Stimulated activated CD8-positive, alpha-beta memory T cell treated with anti-CD3 and anti-CD28 coated beads, Interleukin-2, amount 100 ng/mL, for 48 hours (primary cell): ENCODE measurements at regions not wholly inside any gene's neighbourhood (a gene's known extent, or its start where the extent isn't known, plus 50 kb on each side); places are given as distances from the start of the nearest gene placed in this dataset.
"Not testable (repeated sequence)": the region's sequence is repeated elsewhere in the genome, so short reads cannot be mapped to it uniquely, and the experiment has no call there.

Source experiments
- DNase-seq, 2 donors: peaks; one replicate each; pipeline ENCODE4 v3.0.0-alpha.2; 2020; ENCODE audit warnings: low read depth in 2 of 2

DNA sequence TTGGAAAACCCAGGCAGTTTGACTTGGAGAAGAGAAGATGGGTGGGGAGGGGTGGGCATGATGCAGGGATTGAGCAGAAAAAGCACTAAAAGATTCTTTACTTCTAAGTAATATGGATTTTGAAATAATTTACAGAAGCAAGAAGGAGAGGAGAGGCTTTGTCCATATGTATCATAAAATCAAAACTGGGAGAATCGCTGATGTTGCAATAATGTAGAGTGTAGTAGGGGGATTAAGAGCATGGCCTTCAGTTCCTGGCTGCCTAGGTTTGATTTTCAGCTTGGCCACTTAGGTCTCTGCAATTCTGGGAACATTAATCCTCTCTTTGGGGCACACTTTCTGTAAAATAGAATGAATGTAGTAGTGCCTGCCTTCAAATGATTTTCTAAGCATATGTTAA, 1760.4 kb upstream of the CELF4 start:
- no peak for DNase-seq

DNA sequence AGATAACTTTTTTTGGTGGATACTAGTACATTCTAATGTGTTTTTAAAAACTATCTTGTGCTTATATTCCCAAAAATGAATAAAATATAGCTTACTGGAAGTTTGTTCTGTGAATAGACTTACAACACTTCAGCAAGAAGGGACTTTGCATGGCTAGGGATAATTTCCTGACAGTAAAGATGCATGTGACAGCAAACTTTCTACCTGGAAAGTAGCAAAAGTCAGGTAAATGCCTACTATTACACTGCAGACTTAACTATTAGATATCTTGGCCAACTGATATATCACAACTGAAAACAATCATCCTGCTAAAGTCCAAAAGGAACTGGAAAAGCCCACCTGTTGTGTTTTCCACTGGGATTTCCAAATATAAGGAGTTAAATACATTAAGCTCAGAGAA, 1753.5 kb upstream of the CELF4 start:
- no peak for DNase-seq

DNA sequence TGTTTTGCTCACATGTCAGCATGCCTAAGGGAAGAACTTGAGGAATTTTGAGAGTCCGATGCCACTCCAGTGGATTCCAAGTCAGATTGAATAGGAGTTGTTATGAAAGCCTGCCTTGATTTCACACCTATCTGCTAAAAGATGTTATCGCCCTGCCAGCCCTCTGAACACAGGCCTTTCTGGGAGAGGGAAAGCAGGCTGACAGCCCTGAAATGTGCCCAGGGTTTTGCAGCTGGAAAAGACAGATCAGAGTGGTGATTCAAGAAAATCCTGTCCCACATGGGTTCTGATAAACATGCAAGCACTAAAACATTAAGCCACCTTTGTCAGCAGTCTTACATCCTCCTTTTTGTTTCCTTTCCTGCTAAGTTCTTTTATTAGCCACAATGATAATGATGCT, 1752.9 kb upstream of the CELF4 start:
- DNase-seq: no peak

DNA sequence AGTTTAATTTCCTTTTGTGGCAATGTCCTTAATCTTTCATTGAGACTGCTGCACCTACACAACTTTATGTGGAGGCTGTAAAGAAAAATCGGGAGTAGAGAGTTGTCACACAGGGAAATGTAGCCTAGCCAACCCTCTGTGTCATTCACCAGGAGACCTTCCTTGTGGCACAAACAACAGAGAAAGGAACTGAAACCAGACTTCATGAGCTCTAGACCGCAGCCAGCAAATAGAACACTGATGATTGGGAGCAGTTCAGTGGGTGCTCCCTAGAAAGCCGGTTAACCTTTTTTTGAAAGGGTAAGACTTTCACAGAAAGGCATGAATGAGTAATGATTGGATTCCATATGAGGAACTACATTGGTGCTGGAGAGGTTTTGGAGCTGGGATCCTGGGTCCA, 1752.4 kb upstream of the CELF4 start:
- no peak for DNase-seq

DNA sequence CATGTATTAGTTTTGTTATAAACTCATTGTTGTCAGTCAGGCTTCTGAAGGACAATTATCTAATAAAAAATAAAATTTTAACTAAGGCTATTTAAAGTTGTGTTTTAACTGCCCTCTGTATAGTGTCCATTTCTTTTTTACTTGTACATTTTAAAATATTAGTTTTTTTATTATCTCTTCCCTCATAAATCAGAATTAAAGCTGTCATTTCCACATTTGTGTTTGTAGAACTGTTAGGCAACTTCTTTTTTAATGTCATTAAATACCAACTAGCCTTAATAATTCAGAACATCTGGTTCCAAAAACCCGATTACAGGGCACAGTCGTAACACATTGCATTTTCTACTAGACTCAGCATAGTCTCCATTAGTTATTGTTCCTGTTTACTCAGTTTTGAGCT, 1749.0 kb upstream of the CELF4 start:
- no peak for DNase-seq

DNA sequence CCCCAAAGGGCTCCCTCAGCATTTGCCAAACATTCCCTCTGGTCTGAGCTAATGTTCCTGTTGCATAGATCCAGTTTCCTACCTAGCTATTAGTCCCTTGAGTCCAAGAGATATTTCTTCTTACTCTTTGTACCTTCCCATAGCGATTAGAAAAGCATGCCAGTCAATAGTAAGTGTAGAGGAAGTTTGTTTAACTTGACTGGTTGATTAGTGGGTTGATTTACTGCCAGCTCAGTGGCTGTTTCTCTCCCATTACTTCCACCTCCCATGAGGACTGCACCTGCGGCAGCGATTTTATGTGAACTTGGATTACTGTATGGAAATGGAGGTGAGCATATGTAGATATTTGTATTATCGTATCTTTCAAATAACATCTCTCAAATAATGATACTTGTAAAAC, 1748.4 kb upstream of the CELF4 start:
- no peak for DNase-seq

DNA sequence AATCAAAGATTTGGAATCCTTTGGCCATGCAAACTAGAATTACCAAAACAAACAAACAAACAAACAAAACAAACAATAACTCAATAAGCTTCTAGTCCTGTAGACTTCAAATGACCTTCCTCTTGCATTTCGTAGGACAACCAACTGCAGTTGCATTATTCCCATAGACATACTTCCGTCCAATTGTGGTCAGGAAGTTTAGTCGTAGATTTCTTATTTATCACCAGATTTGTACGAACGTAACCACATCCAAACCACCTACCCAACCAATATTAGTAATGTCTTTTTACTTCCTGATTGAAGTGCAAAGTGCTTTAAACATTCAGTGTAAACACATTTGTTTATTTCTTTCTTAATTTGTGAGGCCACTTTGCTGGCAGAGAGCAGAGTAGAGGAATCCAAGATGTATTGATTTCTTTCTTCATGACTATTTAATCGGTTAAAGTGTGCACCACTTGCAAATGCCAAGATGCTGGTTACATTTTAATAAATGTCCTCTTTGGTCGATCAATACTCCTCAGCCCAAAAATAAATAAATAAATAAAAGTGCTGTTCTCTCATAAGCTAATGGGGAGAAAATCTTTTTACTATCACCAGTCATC, 1745.6 kb upstream of the CELF4 start:
- no peak for DNase-seq

DNA sequence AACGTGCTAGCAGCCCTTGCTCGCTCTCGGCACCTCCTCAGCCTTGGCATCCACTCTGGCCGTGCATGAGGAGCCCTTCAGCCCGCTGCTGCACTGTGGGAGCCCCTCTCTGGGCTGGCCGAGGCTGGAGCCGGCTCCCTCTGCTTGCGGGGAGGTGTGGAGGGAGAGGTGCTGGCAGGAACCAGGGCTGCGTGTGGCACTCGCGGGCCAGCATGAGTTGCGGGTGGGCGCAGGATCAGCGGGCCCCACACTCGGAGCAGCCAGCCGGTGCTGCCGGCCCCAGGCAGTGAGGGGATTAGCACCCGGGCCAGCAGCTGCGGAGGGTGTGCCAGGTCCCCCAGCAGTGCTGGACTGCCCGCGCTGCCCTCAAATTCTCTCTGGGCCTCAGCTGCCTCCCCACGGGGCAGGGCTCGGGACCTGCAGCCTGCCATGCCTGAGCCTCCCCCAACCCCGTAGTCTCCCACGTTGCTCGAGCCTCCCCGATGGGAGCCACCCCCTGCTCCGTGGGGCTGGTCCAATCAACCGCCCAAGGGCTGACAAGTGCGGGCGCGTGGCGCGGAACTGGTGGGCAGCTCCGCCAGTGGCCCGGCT, 1743.4 kb upstream of the CELF4 start:
- not testable (repeated sequence) for DNase-seq

DNA sequence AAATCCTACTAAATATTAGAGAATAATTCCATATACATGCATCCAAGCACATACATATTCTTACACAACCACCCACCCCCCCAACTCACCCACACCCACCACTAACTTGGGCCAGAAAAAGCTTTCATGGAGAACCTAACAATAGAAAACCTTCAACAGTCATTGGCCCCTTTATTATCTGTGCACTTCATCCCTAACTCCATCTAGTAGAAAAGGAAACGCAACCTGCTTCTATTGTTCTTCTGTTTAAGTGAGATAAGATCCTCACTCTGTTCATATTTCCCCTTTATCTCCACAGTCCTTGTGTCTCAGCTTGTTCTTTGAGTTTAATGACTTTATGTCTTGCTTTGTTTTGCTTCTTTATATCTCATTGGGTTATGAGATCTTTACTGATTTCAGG, 1740.2 kb upstream of the CELF4 start:
- no peak for DNase-seq

DNA sequence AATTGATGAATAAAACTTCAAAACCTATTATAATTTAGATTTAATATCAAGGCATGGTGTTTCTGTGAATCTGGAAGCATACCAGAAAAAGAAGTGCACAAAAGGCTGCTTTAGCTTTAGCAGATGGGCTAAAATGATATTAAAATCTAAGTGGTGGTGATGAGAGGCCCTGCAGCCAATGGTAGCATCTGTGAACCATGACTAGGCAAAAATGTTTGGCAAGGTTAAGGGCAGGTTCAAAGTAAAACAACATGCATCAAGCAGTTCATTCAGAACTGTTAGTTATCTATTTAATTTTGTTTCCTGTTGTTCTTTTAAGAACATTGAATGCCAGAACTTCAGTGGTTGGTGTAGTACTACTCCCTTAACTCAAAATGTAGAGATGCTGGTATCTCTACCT, 1736.9 kb upstream of the CELF4 start:
- no peak for DNase-seq

DNA sequence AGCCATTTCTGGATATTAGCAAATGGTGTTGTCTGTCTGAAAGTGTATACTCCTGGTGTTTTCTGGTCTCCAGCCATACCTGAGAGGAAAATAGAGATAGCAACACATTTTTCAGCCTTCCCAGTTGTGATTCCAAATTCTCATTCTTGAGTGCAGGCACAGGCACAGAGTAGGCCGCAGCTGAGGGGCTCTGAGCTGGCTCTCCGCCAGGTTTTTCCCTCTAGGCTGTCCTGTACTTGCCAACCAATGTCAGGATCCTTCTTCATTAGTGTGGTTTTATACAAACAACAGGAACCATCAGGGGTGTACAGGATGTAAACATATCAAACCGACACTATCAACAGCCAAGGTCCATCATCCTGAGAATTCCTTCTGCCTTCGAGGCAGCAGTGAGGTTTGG, 1733.6 kb upstream of the CELF4 start:
- DNase-seq: no peak

DNA sequence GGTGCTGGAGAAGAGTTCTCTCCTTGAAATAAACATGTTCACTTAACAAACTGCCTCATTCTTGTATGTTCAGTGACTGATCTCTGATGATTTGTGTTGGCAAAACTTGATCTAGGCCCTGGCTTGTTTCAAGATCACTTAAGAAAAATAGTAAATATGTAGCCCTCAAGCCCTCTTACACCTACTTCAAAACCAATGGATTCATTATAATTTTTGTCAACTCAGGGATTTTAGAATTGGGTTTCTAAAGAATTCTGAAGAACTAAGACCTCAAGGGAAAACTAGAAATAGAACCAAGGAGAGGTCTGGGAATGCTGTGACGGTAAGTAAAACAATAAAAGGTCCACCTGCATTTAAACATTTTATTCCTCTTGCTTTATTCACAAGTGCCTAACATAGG, 1731.6 kb upstream of the CELF4 start:
- DNase-seq: no peak

DNA sequence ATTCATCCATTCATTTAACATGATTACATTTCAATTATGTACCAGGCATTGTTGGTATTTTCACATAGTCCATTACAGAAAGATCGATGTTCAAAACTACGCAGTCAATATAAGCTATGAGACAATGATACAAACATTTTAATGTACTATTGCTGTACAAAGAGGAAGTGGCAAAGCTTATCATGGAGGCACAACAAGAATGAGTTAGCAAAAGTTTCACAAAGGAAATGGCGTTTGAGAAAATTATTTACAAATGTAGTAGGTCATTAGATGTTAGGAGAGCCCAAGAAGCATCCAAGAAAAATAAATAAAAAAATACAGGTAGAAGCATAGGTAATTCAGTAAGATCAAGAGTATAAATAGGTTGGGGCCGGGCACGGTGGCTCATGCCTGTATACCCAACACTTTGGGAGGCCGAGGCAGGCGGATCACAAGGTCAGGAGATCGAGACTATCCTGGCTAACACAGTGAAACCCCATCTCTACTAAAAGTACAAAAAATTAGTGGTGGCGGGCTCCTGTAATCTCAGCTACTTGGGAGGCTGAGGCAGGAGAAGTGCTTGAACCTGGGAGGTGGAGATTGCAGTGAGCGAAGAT, 1730.8 kb upstream of the CELF4 start:
- DNase-seq: no peak

DNA sequence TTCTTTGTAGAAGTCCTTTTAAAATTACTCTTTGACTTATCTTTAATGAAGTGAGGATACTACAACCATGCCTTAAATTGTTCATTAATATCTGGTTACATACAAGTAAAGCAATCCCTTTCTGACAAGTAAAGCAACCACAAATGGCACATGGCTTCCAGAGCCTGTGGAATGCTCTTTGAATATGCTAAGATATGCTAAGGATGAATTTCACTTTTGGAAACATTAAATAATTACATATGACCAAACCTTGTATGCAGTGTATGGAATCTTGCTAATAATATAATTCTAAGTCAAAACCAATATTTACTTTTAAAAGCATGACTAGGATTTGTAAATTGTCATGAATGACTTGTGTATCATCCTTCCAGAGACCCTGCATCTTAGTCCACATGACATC, 1711.2 kb upstream of the CELF4 start:
- DNase-seq: no peak

DNA sequence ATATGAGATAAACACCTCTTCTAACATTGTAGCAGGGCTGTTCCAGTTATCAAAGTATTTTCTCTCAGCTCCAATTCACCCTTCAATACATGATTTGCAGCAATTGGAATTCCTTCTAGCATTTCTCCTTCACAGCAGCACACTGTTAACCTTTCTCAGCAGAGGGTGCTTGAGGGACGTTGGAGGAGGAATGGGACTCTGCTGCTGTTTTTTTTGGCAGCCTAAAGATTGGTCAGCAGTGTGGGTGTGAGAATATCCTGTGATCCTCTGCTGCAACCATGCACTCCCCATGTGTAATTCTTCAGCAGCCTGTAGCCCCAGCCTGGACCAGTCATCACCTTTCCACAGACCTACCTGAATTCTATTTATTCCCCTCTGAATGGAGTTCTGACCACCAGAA, 1708.9 kb upstream of the CELF4 start:
- DNase-seq: no peak

DNA sequence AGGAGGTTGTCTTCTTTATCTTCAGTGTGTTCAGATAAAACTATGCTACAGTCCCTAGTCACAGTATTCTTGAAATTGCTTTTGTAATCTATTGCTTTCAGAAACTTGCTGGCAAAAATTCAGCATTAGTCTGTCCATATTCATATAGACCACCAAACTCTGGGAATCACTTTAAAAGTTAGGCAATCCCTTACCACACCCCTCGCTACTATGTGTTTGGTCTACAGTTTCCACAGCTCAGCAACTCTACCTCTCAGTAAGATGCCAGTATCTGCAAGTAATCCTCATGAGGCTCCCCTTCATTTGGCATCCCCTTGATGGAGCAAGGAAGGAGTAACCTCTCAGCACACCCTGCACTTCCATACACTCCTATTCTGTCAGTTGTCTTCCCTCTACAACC, 1706.6 kb upstream of the CELF4 start:
- no peak for DNase-seq

DNA sequence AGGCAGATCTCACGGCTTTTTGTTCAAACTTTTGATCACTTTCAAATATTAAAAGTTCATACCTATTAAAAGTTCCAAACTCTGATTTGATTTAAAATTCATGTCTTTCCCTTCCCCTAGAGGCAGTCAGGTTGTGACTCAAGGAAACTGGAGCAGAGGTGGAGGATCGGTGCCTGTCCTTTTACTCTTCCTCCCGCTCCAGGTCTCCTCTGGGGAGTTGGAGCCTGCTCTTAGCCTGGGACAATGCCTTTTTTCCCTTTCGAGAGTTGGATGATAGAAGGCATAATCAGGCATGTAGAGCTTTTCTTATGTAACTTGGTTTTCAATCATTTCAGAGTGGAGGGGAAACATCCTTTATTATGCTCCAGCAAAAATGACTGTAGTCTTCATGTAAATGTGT, 1706.1 kb upstream of the CELF4 start:
- no peak for DNase-seq

DNA sequence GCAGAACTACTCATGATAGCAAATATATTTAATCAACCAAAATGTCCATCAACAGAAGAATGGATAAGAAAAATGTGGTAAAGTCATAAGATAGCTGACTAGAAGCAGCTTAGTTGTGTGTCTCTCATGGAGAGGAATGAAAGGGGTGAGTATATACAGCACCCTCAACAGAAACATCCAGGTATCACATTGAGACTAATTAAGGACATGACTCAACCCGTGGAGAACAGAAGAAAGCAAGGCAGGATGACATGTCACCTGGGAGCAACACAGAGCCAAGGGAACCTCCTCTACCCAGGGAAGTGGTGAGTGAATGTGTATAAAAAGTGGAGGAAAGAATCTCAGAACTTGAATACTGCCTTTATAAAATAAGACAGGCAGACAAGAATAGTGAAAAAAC, 1695.0 kb upstream of the CELF4 start:
- no peak for DNase-seq

DNA sequence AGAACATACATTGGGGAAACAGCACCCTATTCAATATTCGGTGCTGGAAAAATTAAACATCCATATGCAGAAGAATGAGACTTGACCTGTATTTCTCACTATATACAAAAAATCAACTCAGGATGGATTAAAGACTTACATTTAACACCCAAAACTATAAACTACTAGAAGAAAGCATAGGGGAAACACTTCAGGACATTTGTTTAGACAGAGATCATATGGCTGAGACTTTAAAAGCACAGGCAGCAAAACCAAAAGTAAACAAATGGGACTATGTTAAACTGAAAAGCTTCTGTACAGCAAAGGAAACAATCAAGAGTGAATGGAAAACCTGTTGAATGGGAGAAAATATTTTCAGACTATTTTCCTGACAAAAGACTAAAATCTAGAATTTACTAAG, 1694.1 kb upstream of the CELF4 start:
- no peak for DNase-seq

DNA sequence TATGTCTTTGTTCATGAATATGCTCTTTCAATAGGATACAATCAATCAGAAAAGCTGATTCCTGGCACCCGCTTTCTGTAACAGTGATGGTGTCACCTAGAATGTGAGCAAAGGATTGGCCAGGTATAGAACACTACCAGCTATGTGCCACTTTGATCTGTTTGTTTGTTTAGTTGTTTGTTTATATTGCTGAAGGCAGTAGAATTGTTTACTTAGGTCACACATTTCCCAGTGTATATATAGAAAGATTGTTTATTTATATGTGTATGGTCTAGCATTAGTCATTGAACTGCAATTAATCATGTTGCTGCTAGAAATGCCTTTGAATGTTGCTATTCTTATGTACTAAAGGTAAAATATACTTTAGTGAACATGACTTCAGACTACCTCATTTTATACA, 1678.6 kb upstream of the CELF4 start:
- DNase-seq: no peak

DNA sequence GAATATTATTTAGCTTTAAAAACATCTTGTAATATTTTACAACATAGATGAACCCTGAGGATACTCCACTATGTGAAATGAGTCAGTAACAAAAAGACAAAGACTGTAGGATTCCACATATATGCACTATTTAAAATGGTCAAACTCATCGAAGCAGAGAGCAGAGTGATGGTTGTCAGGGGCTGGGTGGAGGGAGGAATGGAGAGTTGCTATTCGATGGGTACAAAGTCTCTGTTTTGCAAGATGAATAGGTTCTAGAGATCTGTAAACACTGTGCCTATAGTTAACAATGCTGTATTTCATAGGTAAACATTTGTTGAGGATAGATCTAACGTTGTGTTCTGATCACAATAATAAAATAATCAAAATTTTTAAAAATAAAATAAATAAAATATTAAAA, 1675.9 kb upstream of the CELF4 start:
- DNase-seq: no peak

DNA sequence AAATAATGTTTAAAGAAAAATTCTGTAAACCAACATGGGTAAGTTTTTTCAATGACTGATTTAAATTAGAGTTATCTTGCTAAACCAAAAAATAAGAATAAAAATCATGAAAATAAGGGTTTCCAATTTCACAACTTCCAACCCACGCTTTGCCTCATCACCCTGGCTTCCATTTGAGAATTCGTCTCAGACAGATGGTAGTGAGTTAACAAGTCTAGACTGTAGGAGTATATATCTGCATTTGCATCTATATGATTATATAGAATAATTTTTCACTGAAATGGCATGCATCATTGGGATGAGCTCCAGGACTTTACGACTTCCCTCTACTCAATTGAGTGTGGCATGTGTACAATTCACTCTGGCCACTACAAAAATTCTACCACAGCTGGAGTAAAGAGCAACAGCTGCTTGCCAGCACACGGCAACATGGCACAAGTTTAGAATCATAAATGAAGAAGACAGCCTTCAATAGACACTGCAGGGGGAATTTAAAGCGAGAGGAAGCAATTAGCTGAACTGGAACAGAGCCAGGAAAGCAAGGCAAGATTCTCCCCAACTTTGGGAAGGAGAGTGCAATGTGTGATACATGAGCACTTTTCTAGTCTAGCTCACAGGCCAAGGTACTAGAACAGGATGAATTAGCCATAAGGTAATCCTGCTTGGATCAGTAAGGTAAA, 1673.5 kb upstream of the CELF4 start:
- DNase-seq: no peak

DNA sequence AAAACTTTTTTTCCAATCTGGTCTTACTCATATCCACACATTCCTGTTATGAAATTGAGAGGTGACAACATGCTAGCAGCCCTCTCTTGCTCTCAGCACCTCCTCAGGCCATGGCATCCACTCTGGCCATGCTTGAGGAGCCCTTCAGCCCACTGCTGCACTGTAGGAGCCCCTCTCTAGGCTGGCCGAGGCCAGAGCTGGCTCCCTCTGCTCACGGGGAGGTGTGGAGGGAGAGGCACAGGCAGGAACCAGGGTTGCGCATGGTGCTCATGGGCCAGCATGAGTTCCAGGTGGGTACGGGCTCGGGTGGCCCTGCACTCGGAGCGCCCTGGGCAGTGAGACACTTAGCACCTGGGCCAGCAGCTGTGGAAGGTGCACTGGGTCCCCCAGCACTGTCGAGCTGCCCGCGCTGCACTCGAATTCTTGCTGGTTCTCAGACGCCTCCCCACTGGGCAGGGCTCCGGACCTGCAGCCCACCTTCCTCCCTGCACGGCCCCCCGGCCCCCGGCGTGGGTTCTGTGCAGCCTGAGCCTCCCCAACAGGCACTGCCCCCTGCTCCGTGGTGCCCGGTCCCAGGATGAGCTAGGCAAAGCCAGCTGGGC, 1669.6 kb upstream of the CELF4 start:
- DNase-seq: no peak
